Spleen (tissue), 11 donors: ENCODE measurements at regions not wholly inside any gene's neighbourhood (a gene's known extent, or its start where the extent isn't known, plus 50 kb on each side); places are given as distances from the start of the nearest gene placed in this dataset.

Experiments used
- DNase-seq: peaks from one replicate; pipeline ENCODE4 v3.0.0-alpha.2; 2020
- H3K27ac ChIP-seq, 8 donors: fragments of 200-600 bp; sonication (generic) in 7 of 8; 1 replicate in 4 of 8; 2 replicates in 4 of 8; pipeline versions ENCODE4 v1.5.0 to v1.8.0; 2016 to 2021; ENCODE audit warnings: inconsistent platforms in 4 of 8, mild to moderate bottlenecking in 4 of 8, moderate library complexity in 1 of 8
- H3K27me3 ChIP-seq, 7 donors: fragments of 200-600 bp; sonication (generic) in 6 of 7; replicated peaks in 1 of 7; 1 replicate in 4 of 7; 2 replicates in 3 of 7; pipeline versions ENCODE4 v1.5.0 to v1.8.0; 2016 to 2021; ENCODE audit warnings: inconsistent platforms in 3 of 7, mild to moderate bottlenecking in 1 of 7
- H3K36me3 ChIP-seq, 6 donors: fragments of 200-600 bp; sonication (generic) in 5 of 6; 1 replicate in 4 of 6; 2 replicates in 2 of 6; pipeline versions ENCODE4 v1.5.0 to v1.8.0; 2016 to 2021; ENCODE audit warnings: inconsistent platforms in 2 of 6
- H3K4me1 ChIP-seq, 6 donors: fragments of 200-600 bp; sonication (generic) in 5 of 6; 1 replicate in 3 of 6; 2 replicates in 3 of 6; pipeline versions ENCODE4 v1.5.0 to v1.8.0; 2016 to 2021; ENCODE audit warnings: inconsistent platforms in 3 of 6
- H3K4me3 ChIP-seq, 8 donors: fragments of 200-600 bp; sonication (generic) in 7 of 8; 1 replicate in 4 of 8; 2 replicates in 4 of 8; pipeline versions ENCODE4 v1.5.0 to v1.8.0; 2016 to 2021; ENCODE audit warnings: inconsistent platforms in 4 of 8, mild to moderate bottlenecking in 4 of 8, moderate library complexity in 2 of 8
- H3K9me3 ChIP-seq, 8 donors: fragments of 200-600 bp; sonication (generic) in 7 of 8; 1 replicate in 4 of 8; 2 replicates in 4 of 8; pipeline versions ENCODE4 v1.5.0 to v1.8.0; 2016 to 2021; ENCODE audit warnings: inconsistent platforms in 4 of 8
- CTCF ChIP-seq, 11 experiments: fragments of 200-600 bp in 7 of 11; fragments of 450-650 bp in 4 of 11; sonication (generic) in 4 of 11; IDR thresholded peaks in 8 of 11; conservative IDR thresholded peaks in 3 of 11; 1 replicate in 7 of 11; 2 replicates in 4 of 11; pipeline versions ENCODE4 v1.4.0 to v1.8.0; 2016 to 2021; ENCODE audit warnings: antibody characterized with exemption in 11 of 11, inconsistent platforms in 4 of 11, mild to moderate bottlenecking in 1 of 11
- POLR2A ChIP-seq, 3 donors: fragments of 450-650 bp; IDR thresholded peaks; one replicate each; pipeline ENCODE4 v1.5.1; 2017; ENCODE audit warnings: antibody characterized with exemption in 3 of 3, mild to moderate bottlenecking in 1 of 3
- POLR2AphosphoS5 ChIP-seq, 3 donors: sonication (generic); formaldehyde crosslinking; IDR thresholded peaks; one replicate each; pipeline ENCODE4 v1.5.1; 2017; ENCODE audit warnings: antibody characterized with exemption in 3 of 3
- WGBS, 5 donors: extraction: QIAGEN DNeasy Blood & Tissue Kit in 3 of 5; methylation state at CpG; one replicate each; pipeline versions ENCODE4 v1.1.5 to v1.1.7; 2013 to 2018; 5-methylcytosine and 5-hydroxymethylcytosine counted together
- intact Hi-C: fragments of 100-400 bp; cut with DNase I; formaldehyde crosslinking; loops from one replicate; pipeline ENCODE4 v1.15.0; 2023; ENCODE audit warnings: low total_unique reads
- donor health status: healthy with polysubstance abuse.
- donor health status: DM: no; HTN: no; CAD: no; lungs with moderate emphysema.
- donor health status: DM: no; HTN: no; CAD: no.
- donor health status: Bipolar disorder and iron deficiency.
- donor health status: healthy.
- donor health status: DM: no; HTN: no; CAD: no.
- donor health status: DM: yes; HTN: yes; CAD: no.

DNA sequence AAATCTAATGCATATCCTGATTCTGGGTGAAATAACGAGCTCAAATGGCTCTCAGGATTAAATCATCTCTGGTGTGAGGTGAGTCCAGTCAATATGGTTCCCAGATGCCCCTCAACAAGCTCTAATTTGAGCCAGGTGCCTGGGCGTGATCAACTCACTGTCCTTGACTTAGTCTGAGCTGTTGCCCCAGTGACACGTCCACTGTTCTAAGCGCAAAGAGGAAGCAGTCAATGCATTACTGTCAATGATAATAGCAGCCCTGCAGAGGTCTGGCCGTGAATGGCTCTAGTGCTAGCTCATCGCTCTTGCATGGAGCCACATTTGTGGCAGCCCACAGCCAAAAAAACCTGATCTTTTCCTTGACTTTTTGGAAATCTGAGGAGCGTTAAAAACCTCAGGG is 128.6 kb upstream of the EFNA5 start:
- no peak for TF ChIP-seq POLR2AphosphoS5 (IDR thresholded peaks at IDR 0.05)
- TF ChIP-seq POLR2A (IDR thresholded peaks at IDR 0.05) = no peak
- no peak for TF ChIP-seq CTCF (IDR thresholded peaks at IDR 0.05 in 8 of 11, conservative IDR thresholded peaks at IDR 0.05 in 3 of 11)
- Histone ChIP-seq H3K4me1 (no peaks in the 10 kb centered on the region), H3K9me3 (peaks cover 0 to 4% (median 0%) of the 10 kb centered on the region in 8 donors), H3K27me3 (no peaks in the 10 kb centered on the region), H3K4me3 (no peak overlapping the region), H3K36me3 (no peaks in the 10 kb centered on the region), H3K27ac (no peak overlapping the region)
- intact Hi-C loops = no loop called here
- 67 to 80% (median 79%) methylated on average over 7 of the region's 7 CpGs for WGBS, 5 donors
- no peak for DNase-seq

- no peak for DNase-seq
- Histone ChIP-seq H3K27me3 (no peaks in the 10 kb centered on the region), H3K4me3 (no peak overlapping the region), H3K36me3 (no peaks in the 10 kb centered on the region), H3K27ac (no peak overlapping the region), H3K4me1 (no peaks in the 10 kb centered on the region), H3K9me3 (peaks cover 0 to 4% (median 0%) of the 10 kb centered on the region in 8 donors)
- intact Hi-C loops = no loop called here
- WGBS, 5 donors = 73 to 83% (median 78%) methylated on average over 3 of the region's 3 CpGs
- TF ChIP-seq POLR2A (IDR thresholded peaks at IDR 0.05) (no peak), POLR2AphosphoS5 (IDR thresholded peaks at IDR 0.05) (no peak)
These were observed 126.1 kb upstream of the EFNA5 start for GRCh38 chr5:107796797-107797196.

DNA sequence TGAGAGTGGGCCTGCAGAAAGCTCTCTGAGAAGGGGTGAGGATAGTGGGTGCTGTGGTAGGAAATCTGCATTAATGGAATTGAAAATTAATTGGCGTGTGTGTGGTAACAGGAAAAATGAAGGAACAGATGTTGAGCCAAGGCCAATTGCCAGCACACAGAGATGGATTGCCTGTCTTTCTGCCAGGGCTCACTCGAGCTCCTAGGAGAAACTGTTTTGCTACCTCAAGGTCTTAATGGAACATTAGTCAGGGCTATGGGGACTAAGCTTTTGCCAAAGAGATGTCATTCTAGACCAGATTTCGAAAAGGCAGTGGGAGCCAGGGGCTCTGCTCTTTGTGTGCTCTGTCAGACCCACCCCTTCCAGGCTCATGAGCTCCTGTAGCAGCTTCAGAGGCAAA is 124.0 kb upstream of the EFNA5 start:
- H3K4me1 ChIP-seq = no peaks in the 10 kb centered on the region
- no peak for DNase-seq
- no peaks in the 10 kb centered on the region for H3K27me3 ChIP-seq
- no peak overlapping the region for H3K4me3 ChIP-seq
- H3K27ac ChIP-seq = no peak overlapping the region
- H3K36me3 ChIP-seq = no peaks in the 10 kb centered on the region
- intact Hi-C loops = no loop called here
- 67 to 80% (median 70%) methylated on average over 3 of the region's 3 CpGs for WGBS, 5 donors
- TF ChIP-seq POLR2A (IDR thresholded peaks at IDR 0.05) = no peak
- TF ChIP-seq CTCF (IDR thresholded peaks at IDR 0.05 in 8 of 11, conservative IDR thresholded peaks at IDR 0.05 in 3 of 11) = no peak
- TF ChIP-seq POLR2AphosphoS5 (IDR thresholded peaks at IDR 0.05) = no peak
- peaks cover 0 to 4% (median 0%) of the 10 kb centered on the region in 8 donors for H3K9me3 ChIP-seq

- TF ChIP-seq CTCF (IDR thresholded peaks at IDR 0.05 in 8 of 11, conservative IDR thresholded peaks at IDR 0.05 in 3 of 11) = no peak
- TF ChIP-seq POLR2AphosphoS5 (IDR thresholded peaks at IDR 0.05) = no peak
- TF ChIP-seq POLR2A (IDR thresholded peaks at IDR 0.05) = no peak
- Histone ChIP-seq H3K27me3 (no peaks in the 10 kb centered on the region), H3K4me1 (no peaks in the 10 kb centered on the region), H3K27ac (no peak overlapping the region), H3K4me3 (no peak overlapping the region), H3K36me3 (no peaks in the 10 kb centered on the region), H3K9me3 (peaks cover 0 to 4% (median 0%) of the 10 kb centered on the region in 8 donors)
- intact Hi-C loops = no loop called here
- DNase-seq = no peak
These were observed 122.2 kb upstream of the EFNA5 start for GRCh38 chr5:107792940-107793339.

DNA sequence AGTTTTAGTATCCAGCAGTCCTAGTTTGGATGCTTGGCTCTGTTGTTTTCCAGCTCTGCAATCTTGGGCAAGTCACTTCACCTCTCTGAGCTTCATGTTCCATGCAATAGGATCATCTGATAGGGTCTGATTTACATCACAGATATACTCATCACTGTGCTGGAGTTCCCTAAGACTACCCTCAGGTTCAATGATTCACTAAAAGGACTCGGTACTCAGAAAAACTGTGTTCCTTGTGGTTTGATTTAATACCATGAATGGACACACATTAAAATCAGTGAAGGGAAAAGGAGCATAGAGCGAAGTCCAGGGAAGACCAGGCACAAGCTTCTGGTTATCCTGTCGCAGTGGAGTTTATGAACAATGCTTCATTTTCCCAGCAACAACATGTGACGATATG is 119.9 kb upstream of the EFNA5 start:
- 77 to 95% (median 93%) methylated on average over 4 of the region's 4 CpGs for WGBS, 5 donors
- H3K9me3 ChIP-seq = peaks cover 0 to 13% (median 0%) of the 10 kb centered on the region in 8 donors
- H3K4me3 ChIP-seq = no peak overlapping the region
- H3K27ac ChIP-seq = no peak overlapping the region
- no peaks in the 10 kb centered on the region for H3K4me1 ChIP-seq
- no peak for DNase-seq
- intact Hi-C loops = no loop called here
- no peaks in the 10 kb centered on the region for H3K27me3 ChIP-seq
- TF ChIP-seq POLR2A (IDR thresholded peaks at IDR 0.05) = no peak
- no peak for TF ChIP-seq POLR2AphosphoS5 (IDR thresholded peaks at IDR 0.05)
- TF ChIP-seq CTCF (IDR thresholded peaks at IDR 0.05 in 8 of 11, conservative IDR thresholded peaks at IDR 0.05 in 3 of 11) = no peak
- H3K36me3 ChIP-seq = no peaks in the 10 kb centered on the region
